IPS-18a (cell line): ENCODE measurements at regions not wholly inside any gene's neighbourhood (a gene's known extent, or its start where the extent isn't known, plus 50 kb on each side); places are given as distances from the start of the nearest gene placed in this dataset.

Experiments
- H3K27ac ChIP-seq: one replicate; pipeline ENCODE4 v1.5.1; 2013; ENCODE audit warnings: low read length
- H3K27me3 ChIP-seq: one replicate; pipeline ENCODE4 v1.6.1; 2013; ENCODE audit warnings: mild to moderate bottlenecking, low read length; ENCODE audit not compliant: control insufficient read depth, insufficient read depth
- H3K36me3 ChIP-seq: one replicate; pipeline ENCODE4 v1.6.1; 2013; ENCODE audit warnings: low read depth, low read length; ENCODE audit not compliant: control insufficient read depth
- H3K4me1 ChIP-seq: one replicate; pipeline ENCODE4 v1.6.1; 2013; ENCODE audit warnings: low read depth, low read length; ENCODE audit not compliant: control insufficient read depth
- H3K4me3 ChIP-seq: one replicate; pipeline ENCODE4 v1.5.1; 2013; ENCODE audit warnings: low read length
- H3K9ac ChIP-seq: one replicate; pipeline ENCODE4 v1.6.1; 2013; ENCODE audit warnings: mild to moderate bottlenecking, low read length, moderate library complexity
- H3K9me3 ChIP-seq: one replicate; pipeline ENCODE4 v1.6.1; 2013; ENCODE audit warnings: low read depth, low read length; ENCODE audit not compliant: control insufficient read depth

GRCh38 chr1:8164670-8165069 is 138.6 kb upstream of the ERRFI1 start:
- Histone ChIP-seq H3K9ac (no peak overlapping the region), H3K27ac (no peak overlapping the region), H3K4me1 (peaks cover 17% of the 10 kb centered on the region), H3K27me3 (no peaks in the 10 kb centered on the region), H3K9me3 (no peaks in the 10 kb centered on the region), H3K36me3 (no peaks in the 10 kb centered on the region), H3K4me3 (no peak overlapping the region)

- no peaks in the 10 kb centered on the region for H3K36me3 ChIP-seq
- H3K27me3 ChIP-seq, result no peaks in the 10 kb centered on the region
- H3K4me3 ChIP-seq, result no peak overlapping the region
- H3K9me3 ChIP-seq, result no peaks in the 10 kb centered on the region
- no peak overlapping the region for H3K27ac ChIP-seq
- peaks cover 17% of the 10 kb centered on the region for H3K4me1 ChIP-seq
- H3K9ac ChIP-seq, result no peak overlapping the region
Measured at GRCh38 chr1:8163039-8163438, 136.9 kb upstream of the ERRFI1 start.

- no peak overlapping the region for H3K4me3 ChIP-seq
- H3K27ac ChIP-seq, result no peak overlapping the region
- H3K9ac ChIP-seq, result no peak overlapping the region
- no peaks in the 10 kb centered on the region for H3K36me3 ChIP-seq
- no peaks in the 10 kb centered on the region for H3K9me3 ChIP-seq
- H3K4me1 ChIP-seq, result peaks cover 15% of the 10 kb centered on the region
- H3K27me3 ChIP-seq, result no peaks in the 10 kb centered on the region
Measured at GRCh38 chr1:8162168-8162567, 136.1 kb upstream of the ERRFI1 start.

- H3K4me3 ChIP-seq, result no peak overlapping the region
- no peak overlapping the region for H3K9ac ChIP-seq
- H3K9me3 ChIP-seq, result no peaks in the 10 kb centered on the region
- H3K27me3 ChIP-seq, result no peaks in the 10 kb centered on the region
- no peaks in the 10 kb centered on the region for H3K36me3 ChIP-seq
- no peak overlapping the region for H3K27ac ChIP-seq
- H3K4me1 ChIP-seq, result peaks cover 10% of the 10 kb centered on the region
Measured at GRCh38 chr1:8161546-8162105, 135.5 kb upstream of the ERRFI1 start.

GRCh38 chr1:8159470-8160024 is 133.4 kb upstream of the ERRFI1 start:
- H3K4me1 ChIP-seq, result peaks cover 12% of the 10 kb centered on the region
- H3K4me3 ChIP-seq, result no peak overlapping the region
- no peaks in the 10 kb centered on the region for H3K9me3 ChIP-seq
- no peak overlapping the region for H3K9ac ChIP-seq
- H3K27ac ChIP-seq, result no peak overlapping the region
- H3K27me3 ChIP-seq, result no peaks in the 10 kb centered on the region
- no peaks in the 10 kb centered on the region for H3K36me3 ChIP-seq

- H3K9me3 ChIP-seq, result no peaks in the 10 kb centered on the region
- H3K27me3 ChIP-seq, result no peaks in the 10 kb centered on the region
- H3K27ac ChIP-seq, result no peak overlapping the region
- H3K36me3 ChIP-seq, result no peaks in the 10 kb centered on the region
- H3K9ac ChIP-seq, result no peak overlapping the region
- H3K4me1 ChIP-seq, result peaks cover 13% of the 10 kb centered on the region
- H3K4me3 ChIP-seq, result no peak overlapping the region
Measured at GRCh38 chr1:8158995-8159394, 132.9 kb upstream of the ERRFI1 start.

- Histone ChIP-seq H3K27ac (no peak overlapping the region), H3K9me3 (no peaks in the 10 kb centered on the region), H3K27me3 (no peaks in the 10 kb centered on the region), H3K36me3 (no peaks in the 10 kb centered on the region), H3K4me3 (no peak overlapping the region), H3K4me1 (peaks cover 13% of the 10 kb centered on the region), H3K9ac (no peak overlapping the region)
Measured at GRCh38 chr1:8157765-8158164, 131.7 kb upstream of the ERRFI1 start.

- Histone ChIP-seq H3K27ac (no peak overlapping the region), H3K4me3 (no peak overlapping the region), H3K4me1 (peaks cover 13% of the 10 kb centered on the region), H3K9me3 (no peaks in the 10 kb centered on the region), H3K9ac (no peak overlapping the region), H3K27me3 (no peaks in the 10 kb centered on the region), H3K36me3 (no peaks in the 10 kb centered on the region)
Measured at GRCh38 chr1:8155528-8156186, 129.5 kb upstream of the ERRFI1 start.

- Histone ChIP-seq H3K27me3 (no peaks in the 10 kb centered on the region), H3K27ac (no peak overlapping the region), H3K36me3 (no peaks in the 10 kb centered on the region), H3K4me3 (no peak overlapping the region), H3K9me3 (no peaks in the 10 kb centered on the region), H3K9ac (no peak overlapping the region), H3K4me1 (peaks cover 13% of the 10 kb centered on the region)
Measured at GRCh38 chr1:8154621-8155052, 128.5 kb upstream of the ERRFI1 start.

GRCh38 chr1:8153961-8154360 is 127.9 kb upstream of the ERRFI1 start:
- H3K9ac ChIP-seq, result no peak overlapping the region
- H3K4me1 ChIP-seq, result peaks cover 13% of the 10 kb centered on the region
- no peak overlapping the region for H3K27ac ChIP-seq
- H3K36me3 ChIP-seq, result no peaks in the 10 kb centered on the region
- H3K27me3 ChIP-seq, result no peaks in the 10 kb centered on the region
- no peak overlapping the region for H3K4me3 ChIP-seq
- H3K9me3 ChIP-seq, result no peaks in the 10 kb centered on the region

GRCh38 chr1:8152731-8153702 is 126.9 kb upstream of the ERRFI1 start:
- Histone ChIP-seq H3K9me3 (no peaks in the 10 kb centered on the region), H3K27ac (no peak overlapping the region), H3K4me3 (no peak overlapping the region), H3K9ac (no peak overlapping the region), H3K36me3 (no peaks in the 10 kb centered on the region), H3K4me1 (peaks cover 13% of the 10 kb centered on the region), H3K27me3 (no peaks in the 10 kb centered on the region)
